Fibroblast of villous mesenchyme (primary cell): ENCODE measurements at regions not wholly inside any gene's neighbourhood (a gene's known extent, or its start where the extent isn't known, plus 50 kb on each side); places are given as distances from the start of the nearest gene placed in this dataset.
A peak's percentile ranks its signal among the peaks of the same experiment; 100 is the strongest.

Experiments used
- DNase-seq: peaks from one replicate; pipeline ENCODE4 v3.0.0-alpha.2; 2010; ENCODE audit warnings: low read depth
- H3K4me3 ChIP-seq: 2 replicates; pipeline ENCODE4 v1.5.1; 2011; ENCODE audit warnings: low read depth, mild to moderate bottlenecking, low read length
- CTCF ChIP-seq: IDR thresholded peaks from 2 replicates; pipeline ENCODE4 v1.5.1; 2012; ENCODE audit warnings: low read depth, mild to moderate bottlenecking, low read length; ENCODE audit not compliant: insufficient read depth

GRCh38 chr5:8930021-8930420, 615.9 kb downstream of the SEMA5A start:
- no peak overlapping the region for H3K4me3 ChIP-seq
- TF ChIP-seq CTCF: no peak

GRCh38 chr5:8934455-8934854, 611.4 kb downstream of the SEMA5A start:
- no peak for TF ChIP-seq CTCF
- H3K4me3 ChIP-seq: no peak overlapping the region
- DNase-seq: no peak

More at GRCh38 chr5:8930021-8930420, 615.9 kb downstream of the SEMA5A start:
- no peak for DNase-seq

- no peak overlapping the region for H3K4me3 ChIP-seq
- DNase-seq: no peak
- no peak for TF ChIP-seq CTCF
Observed at GRCh38 chr5:8940934-8941333, 604.9 kb downstream of the SEMA5A start.

GRCh38 chr5:8943301-8943700, 602.6 kb downstream of the SEMA5A start:
- DNase-seq: peak; percentile 38
- H3K4me3 ChIP-seq: no peak overlapping the region
- TF ChIP-seq CTCF: no peak

GRCh38 chr5:8944005-8944404, 601.9 kb downstream of the SEMA5A start:
- H3K4me3 ChIP-seq: no peak overlapping the region
- TF ChIP-seq CTCF: no peak
- no peak for DNase-seq

- DNase-seq: no peak
- TF ChIP-seq CTCF: no peak
- H3K4me3 ChIP-seq: no peak overlapping the region
Observed at GRCh38 chr5:8945972-8946371, 599.9 kb downstream of the SEMA5A start.

- no peak for TF ChIP-seq CTCF
- no peak for DNase-seq
- no peak overlapping the region for H3K4me3 ChIP-seq
Observed at GRCh38 chr5:8949908-8950307, 596.0 kb downstream of the SEMA5A start.
